GDM1 (cell line): ENCODE measurements at regions not wholly inside any gene's neighbourhood (a gene's known extent, or its start where the extent isn't known, plus 50 kb on each side); places are given as distances from the start of the nearest gene placed in this dataset.
"Not testable (repeated sequence)": the region's sequence is repeated elsewhere in the genome, so short reads cannot be mapped to it uniquely, and the experiment has no call there.

ENCODE experiments used
- DNase-seq: peaks from one replicate; lab custom pipeline; 2025; lab: John Stamatoyannopoulos, UW

DNA sequence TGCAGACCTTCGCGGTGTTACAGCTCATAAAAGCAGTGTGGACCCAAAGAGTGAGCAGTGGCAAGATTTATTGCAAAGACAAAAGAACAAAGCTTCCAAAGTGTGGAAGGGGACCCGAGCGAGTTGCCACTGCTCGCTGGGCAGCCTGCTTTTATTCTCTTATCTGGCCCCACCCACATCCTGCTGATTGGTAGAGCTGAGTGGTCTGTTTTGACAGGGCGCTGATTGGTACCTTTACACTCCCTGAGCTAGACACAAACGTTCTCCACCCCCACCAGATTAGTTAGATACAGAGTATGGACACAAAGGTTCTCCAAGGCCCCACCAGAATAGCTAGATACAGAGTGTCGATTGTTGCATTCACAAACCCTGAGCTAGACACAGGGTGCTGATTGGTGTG lies 156.2 kb upstream of the GIMD1 start:
- not testable (repeated sequence) for DNase-seq

DNA sequence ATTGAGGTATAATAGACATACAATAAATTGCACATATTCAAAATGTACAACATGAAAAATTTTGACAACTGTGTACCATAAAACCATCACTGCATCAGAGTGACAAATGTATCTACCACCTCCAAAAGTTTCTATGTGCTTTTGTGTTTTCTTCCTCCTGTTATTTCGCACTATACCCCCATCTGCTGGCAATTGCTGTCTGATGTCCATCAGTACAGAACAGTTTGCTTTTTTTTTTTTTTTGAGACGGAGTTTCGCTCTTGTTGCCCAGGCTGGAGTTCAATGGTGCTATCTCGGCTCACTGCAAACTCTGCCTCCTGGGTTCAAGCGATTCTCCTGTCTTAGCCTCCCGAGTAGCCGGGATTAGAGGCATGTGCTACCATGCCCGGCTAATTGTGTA lies 154.3 kb upstream of the GIMD1 start:
- no peak for DNase-seq

DNA sequence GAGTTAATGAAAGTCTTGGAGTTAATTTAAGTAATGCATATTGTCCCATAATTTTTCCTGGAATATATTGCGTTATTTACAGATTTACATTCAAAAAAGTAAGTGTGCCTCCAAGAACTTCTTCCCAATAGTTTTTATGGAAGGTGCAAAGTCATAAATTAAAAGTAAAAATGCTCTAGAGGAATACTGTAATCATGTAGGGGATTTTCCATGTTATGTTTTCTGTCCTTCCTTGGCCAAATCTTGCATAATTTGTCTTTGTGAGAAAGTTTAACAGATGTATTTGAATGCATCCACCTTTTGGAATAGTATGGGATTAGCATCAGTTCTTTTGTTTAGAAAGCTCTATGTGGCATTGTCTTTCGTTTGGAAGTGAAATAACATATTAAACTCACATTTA lies 144.1 kb upstream of the GIMD1 start:
- no peak for DNase-seq

DNA sequence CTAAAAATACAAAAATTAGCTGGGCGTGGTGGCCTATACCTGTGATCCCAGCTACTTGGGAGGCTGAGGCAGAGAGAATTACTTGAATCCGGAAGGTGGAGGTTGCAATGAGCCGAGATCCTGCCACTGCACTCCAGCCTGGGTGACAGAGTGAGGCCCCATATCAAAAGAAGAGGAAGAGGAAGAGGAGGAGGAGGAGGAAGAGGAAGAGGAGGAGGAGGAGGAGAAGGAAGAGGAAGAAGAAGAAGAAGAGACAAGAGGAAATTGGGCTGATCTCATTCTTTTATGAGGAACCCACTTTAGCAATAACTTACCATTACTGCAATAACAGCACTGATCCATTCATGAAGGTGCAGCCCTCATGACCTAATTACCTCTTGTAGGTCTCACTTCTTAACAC lies 138.9 kb upstream of the GIMD1 start:
- DNase-seq: no peak

DNA sequence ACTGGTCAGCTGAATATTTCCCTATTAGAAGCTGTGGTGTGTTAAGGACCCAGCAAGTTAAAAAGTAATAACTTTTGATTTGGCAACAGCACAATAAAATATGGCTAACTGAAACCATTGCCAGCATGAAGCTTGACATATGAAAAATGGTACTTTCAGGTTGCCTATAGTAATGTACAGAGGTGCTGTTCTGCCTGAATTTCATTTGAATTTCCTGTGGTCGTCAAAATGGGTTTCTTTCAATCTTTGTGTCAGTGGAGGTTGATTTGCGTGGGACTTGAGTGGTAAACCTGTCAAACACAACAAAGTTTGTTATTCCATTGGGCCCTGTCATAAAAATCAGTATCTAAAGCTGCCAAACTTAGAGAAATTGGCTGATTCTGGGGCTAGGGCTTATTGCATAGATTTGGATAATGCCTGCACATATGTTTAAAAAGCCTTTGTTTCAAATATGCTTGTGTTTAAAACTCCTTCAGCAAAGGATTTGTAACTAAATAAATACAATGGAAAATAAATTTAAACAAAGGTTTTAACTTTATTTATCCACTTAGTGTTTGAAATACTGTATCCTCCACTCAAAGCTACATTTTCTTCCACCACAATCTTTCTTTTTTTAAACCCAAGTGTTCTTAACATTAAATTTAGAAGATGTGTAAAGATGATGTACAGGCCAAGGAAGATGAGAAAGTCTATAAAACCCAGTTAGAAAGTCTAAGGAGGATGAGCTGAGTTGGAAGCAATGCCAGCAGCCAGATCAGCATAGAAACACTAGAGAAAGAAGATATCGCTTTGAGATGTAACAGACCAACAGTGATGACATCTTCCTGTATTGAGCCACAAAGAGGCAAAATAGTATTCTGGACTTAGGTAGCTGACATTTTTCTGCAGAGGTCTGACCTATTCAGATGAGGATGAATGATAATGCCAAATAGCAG lies 134.8 kb upstream of the GIMD1 start:
- DNase-seq: no peak

- DNase-seq: no peak
These were observed 133.6 kb upstream of the GIMD1 start for GRCh38 chr4:106502106-106502699.

DNA sequence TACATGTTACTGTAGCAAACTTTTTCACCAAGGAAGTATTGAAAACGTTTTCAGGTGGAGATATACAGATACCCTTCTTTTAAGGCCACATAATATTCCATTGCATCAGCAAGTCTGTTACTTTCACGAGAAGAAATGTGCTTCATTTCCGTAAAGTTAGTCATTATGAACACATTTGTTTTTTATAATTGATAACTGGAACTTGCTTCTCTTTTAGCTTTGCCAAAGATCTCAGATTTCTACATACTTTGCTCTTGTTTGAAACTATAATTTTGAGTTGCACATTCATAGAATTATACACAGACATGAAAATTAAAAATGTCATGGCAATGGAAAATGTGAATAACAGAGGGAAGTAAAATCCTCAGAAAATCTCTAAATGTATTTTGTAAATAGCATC lies 128.7 kb upstream of the GIMD1 start:
- no peak for DNase-seq

DNA sequence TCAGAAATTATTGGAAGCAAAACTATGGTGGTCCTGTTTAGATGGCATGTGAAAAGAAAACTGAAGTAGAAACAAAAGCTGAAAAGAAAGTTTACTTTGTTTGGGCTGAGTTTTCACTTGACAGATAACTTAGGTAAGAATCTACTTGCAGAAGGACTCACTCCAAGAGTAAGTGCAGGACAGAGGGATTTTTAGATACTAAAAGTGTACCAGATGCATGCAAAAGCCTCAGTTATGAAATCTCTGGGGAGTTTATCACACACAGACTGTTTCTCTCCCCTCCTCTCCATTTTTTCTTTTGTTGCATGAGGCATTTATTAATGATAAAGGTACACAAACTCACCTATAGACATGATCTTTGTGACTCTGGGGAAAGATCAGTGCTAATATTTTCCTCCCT lies 127.5 kb upstream of the GIMD1 start:
- DNase-seq: no peak

DNA sequence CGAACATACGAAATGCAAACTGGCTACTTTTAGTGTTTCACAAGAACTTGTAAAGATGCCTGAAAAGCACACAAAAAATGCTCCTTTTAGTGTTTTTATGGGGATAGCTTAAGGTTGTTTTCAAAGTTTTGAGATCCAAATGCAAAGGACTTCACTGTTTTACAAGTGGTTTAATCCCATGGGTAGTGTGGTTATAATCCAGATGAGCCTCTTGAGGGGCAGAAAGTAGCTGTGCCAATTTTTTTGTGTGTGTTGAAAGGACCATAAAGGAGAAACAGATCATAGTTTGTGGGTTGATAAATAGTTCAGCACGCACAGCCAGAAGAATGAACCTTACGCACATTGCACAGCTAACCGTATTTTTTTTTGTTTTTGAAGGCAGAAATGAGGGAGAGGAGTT lies 126.9 kb upstream of the GIMD1 start:
- no peak for DNase-seq

- no peak for DNase-seq
These were observed 125.5 kb upstream of the GIMD1 start for GRCh38 chr4:106494066-106494465.

GRCh38 chr4:106493086-106493485 lies 124.5 kb upstream of the GIMD1 start:
- no peak for DNase-seq

DNA sequence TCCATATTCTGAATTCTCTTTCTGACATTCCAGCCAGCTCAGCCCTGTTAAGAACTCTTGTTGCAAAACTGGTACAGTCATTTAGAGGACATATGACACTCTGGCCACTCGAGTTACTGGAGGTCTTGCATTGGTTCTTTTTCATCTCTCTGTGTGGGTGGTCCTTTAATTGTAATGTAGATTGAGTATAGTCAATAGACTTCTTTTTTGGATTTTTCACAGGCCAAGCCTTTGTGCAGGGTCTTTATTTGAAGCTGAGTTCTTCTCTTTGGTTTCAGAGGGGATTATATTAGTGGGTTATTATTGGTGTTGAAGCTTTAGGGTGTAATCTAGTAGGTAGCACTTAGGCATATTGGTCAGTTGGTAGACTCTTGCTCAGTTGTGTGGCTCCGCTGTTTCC lies 118.0 kb upstream of the GIMD1 start:
- no peak for DNase-seq

DNA sequence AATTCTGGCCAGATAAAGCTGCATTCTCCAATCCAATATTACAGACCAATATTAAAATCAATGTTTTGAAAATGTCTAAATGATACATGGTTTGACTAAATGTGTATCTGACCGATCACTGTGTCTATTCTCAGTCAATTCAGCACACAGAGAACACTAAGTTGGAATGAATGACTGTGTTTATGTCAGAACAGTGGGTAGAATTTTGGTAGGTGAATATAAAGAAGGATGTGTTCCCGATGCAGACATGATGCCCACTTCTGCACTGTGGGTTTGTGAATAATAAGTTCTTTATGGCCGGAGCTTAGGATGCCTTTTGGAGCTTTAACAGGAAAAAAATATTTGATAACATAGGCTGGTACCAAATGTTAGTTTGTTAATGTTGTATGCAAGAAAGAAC lies 113.2 kb upstream of the GIMD1 start:
- DNase-seq: no peak

- no peak for DNase-seq
These were observed 109.6 kb upstream of the GIMD1 start for GRCh38 chr4:106478152-106478551.

DNA sequence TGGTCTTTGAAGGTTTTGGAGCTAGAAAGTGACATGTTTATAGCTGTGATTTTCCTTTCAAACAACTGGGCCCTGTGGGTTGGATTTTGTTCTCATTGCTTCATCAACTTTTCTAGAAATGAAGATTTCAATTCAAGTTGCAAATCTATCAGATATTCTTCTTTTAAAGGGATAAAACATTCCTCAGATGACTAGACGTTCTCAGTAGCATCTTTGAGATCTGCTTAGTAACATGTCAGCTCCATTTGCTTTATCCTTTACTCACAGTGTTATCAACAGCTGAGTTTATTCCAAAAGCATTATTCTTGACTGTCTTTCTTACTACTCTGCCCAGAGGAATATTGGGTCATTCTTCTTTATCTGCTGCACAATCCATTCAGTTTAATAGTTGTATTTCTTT lies 108.2 kb upstream of the GIMD1 start:
- no peak for DNase-seq

DNA sequence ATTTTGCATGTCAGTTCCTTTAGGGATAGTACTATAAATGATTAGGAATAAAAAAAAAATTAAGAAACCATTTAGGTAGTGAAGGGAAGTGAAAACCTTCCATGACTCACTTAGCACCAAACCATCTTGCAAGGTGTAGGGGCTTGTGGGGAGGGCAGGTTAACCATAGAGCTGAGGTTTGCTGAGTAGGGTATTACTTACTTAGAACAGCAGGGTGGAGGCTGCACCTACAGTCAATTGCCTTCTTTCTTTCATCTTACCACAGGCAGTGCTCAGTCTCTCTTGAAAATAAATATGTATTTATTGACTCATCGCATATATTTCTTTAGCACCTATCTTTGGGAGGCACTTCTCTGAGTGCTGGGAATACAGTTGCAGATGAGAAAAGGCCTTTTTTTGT lies 104.9 kb upstream of the GIMD1 start:
- no peak for DNase-seq

- no peak for DNase-seq
These were observed 102.6 kb upstream of the GIMD1 start for GRCh38 chr4:106471151-106471550.

- DNase-seq: no peak
These were observed 95.0 kb upstream of the GIMD1 start for GRCh38 chr4:106463622-106464021.

DNA sequence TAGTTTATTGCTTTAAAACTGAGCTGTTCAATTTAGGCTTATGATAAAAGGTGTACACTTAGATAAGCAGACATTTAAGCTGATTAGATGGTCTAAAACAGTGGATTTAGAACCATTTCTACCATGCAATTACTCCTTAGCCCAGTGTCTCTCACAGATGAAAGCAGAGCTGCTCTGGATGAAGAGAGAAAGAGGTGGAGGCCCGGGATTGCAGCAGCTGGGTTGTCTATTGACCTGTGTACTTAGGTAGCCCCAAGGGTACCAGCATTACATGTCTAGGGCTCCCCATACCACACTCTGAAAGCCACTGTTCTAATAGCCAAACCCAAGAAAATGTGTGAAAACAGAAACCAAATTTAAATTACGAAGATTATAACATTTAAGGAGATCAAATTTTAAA lies 86.0 kb upstream of the GIMD1 start:
- no peak for DNase-seq

DNA sequence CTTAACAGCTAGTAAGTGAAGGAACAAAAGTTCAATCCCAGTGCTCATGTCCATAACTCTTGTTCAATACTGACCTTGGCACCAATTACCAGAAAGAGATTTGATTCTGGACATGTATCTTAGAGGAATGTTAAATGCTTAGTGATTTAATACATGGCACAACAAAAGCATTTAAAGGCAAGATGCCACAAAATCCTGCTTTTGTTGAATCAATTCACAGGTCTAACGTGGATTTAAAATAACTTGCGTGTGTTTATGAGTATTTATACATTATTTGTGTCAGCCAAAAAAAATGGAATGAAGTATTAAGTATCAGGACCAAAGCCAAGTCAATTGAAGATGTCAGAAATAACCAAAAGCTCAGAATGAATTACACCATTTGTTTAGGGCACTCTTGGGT lies 85.4 kb upstream of the GIMD1 start:
- no peak for DNase-seq

DNA sequence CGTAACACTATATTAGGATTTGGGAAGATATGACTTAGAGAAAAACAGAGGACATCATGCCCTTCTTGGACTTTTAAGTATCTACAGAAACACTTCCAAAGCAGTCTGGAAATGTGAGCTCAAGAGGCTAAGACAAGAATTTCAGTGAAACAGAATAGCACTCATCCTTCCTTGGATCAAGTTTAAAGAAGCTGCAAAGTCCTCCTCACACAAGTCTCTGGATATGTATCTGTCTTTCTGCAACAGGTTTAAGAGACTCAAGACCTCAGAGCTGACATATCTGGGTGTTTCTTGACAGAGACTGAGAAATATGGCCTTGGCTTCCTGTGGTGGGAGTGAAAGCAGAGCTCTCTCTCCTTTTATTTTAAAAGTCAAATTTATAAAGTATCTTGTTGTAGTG lies 82.5 kb upstream of the GIMD1 start:
- DNase-seq: no peak

DNA sequence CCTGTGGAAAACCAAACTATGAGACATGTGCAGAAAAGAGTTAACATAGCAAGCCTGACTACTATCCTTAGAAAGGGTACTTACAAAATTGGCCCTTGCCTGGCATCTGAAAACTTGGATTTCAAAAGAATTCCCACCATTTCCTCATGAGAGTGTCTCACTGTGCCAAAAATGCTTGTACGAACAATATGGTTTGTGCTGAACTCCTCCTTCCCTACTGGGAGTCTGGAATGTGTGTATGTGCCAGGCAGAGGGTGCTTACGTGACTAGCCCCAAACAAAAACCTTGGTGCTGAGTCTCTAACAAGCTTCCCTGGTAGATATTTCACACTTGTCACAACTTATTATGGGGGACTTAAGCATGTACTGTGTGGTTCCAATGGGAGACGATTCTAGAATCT lies 81.7 kb upstream of the GIMD1 start:
- DNase-seq: no peak

GRCh38 chr4:106444557-106444956 lies 76.0 kb upstream of the GIMD1 start:
- DNase-seq: no peak

DNA sequence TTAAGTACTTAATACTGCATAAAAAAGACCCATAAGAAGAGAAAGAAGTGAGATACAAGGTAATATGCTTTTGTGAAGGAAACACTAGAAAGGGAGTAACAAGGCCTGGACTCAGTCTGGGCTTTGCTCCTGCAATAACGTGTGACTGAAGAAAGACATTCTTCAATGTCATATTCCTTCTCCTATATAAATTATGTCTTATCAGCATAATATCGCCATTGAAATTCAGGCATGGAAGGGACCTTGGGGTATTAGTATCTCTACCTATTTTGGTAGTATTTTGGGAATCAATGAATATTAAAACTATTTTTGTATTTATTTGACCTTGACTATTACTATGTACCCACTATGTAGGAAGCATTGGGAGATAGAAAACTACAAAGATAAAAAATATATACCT lies 62.2 kb upstream of the GIMD1 start:
- no peak for DNase-seq
